ENCODE measurements at regions not wholly inside any gene's neighbourhood (a gene's known extent, or its start where the extent isn't known, plus 50 kb on each side); places are given as distances from the start of the nearest gene placed in this dataset.

- TF ChIP-seq, protein P1, sequence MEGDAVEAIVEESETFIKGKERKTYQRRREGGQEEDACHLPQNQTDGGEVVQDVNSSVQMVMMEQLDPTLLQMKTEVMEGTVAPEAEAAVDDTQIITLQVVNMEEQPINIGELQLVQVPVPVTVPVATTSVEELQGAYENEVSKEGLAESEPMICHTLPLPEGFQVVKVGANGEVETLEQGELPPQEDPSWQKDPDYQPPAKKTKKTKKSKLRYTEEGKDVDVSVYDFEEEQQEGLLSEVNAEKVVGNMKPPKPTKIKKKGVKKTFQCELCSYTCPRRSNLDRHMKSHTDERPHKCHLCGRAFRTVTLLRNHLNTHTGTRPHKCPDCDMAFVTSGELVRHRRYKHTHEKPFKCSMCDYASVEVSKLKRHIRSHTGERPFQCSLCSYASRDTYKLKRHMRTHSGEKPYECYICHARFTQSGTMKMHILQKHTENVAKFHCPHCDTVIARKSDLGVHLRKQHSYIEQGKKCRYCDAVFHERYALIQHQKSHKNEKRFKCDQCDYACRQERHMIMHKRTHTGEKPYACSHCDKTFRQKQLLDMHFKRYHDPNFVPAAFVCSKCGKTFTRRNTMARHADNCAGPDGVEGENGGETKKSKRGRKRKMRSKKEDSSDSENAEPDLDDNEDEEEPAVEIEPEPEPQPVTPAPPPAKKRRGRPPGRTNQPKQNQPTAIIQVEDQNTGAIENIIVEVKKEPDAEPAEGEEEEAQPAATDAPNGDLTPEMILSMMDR (IDR thresholded peaks at IDR 0.05), result no peak
- TF ChIP-seq EP300 (IDR thresholded peaks at IDR 0.05; ENCODE audit: low read depth) (no peak), POLR2AphosphoS5 (IDR thresholded peaks at IDR 0.05) (no peak), POLR2A (IDR thresholded peaks at IDR 0.05) (no peak)
These were observed 93.0 kb downstream of the PPP1R3A start for GRCh38 chr7:113825832-113826231.

All from transverse colon (tissue), 4 donors.